ENCODE measurements at regions not wholly inside any gene's neighbourhood (a gene's known extent, or its start where the extent isn't known, plus 50 kb on each side); places are given as distances from the start of the nearest gene placed in this dataset.

DNA sequence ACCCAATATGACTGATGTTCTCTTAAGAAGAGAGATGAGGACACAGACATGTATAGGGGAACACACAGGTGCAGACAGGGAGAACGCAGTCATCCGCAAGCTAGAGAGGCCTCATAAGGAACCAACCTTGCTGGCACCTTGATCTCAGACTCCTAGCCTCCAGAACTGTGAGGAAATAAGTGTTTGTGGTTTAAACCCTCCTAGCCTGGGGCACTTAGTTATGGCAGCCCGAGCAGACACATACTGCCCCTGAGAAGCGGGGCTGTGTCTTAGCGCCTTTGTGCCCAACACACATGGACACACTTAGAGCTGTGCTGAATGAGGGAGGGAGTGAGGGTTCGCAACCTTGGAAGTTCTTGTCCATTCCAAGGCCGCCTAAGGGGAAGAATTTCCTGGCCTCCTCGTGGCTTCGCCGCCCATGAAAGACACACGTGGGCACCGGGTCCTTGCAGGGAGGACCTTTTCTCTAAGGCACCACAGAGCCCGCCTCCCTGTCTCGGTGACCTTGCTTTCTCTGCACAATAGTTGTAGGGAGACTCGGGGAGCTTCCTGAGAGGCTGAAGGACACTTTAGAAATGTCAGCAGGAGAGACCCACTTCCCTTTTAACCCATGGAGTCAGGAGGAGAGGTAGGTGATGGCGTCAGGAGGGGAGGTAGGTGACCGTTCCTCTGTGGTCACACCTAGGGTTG lies 224.5 kb upstream of the HDAC4 start:
- no peak for DNase-seq (ENCODE audit: low spot score)

GRCh38 chr2:239621611-239622010 lies 220.8 kb upstream of the HDAC4 start:
- no peak for DNase-seq (ENCODE audit: low spot score)

DNA sequence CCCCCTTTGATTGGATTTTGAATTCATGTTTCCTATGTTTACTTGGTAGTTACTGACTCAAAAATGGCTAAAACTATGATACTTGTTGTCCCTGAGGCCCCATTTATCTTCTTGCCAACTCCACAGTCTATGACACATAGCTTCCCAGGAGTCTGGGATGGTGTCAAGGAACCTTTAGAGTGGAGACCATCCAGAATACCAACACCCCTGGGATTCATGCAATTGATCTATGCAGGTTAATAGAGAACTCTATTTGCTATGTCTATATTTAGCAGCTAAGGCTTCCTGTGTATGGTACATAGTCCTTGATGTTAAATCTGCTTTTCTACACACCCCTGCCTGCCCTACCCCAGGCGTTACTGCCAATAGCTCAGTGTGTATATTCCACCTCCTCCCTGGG lies 218.5 kb upstream of the HDAC4 start:
- no peak for DNase-seq (ENCODE audit: low spot score)

DNA sequence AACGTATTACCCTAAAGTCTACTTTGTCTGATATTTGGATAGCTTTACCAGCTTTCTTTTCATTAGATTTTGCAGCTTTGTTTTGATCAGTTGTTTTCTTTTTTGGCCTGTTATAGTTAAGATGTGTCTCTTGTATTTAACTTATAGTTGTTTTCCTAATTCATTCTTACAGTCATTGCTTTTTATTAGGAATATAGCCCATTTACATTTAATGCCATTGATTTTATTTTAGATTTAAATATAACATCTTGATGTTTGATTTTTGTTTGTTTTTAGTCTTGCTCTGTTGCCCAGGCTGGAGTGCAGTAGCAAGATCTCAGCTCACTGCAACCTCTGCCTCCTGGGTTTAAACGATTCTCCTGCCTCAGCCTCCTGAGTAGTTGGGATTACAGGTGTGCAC lies 215.9 kb upstream of the HDAC4 start:
- DNase-seq (ENCODE audit: low spot score) = no peak

DNA sequence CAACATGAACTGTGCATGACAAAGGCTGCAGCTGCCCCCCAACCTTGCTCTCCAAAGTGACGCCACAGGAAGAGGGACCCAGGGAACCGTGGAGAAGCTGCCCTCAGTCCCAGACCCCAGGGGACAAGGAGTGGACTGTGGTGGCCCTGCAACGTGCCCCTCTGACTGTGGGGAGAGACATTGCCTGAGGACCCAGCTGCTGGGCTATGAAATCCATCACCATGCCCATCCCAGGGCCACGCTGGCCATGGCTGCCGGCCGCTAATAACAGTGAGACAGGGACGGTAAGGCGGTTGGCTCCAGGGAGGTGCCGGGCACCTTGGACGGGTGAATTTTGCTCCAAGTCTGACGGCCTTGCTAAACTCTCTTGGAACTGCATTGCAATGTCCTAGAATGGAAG lies 211.3 kb upstream of the HDAC4 start:
- DNase-seq (ENCODE audit: low spot score) = no peak

- DNase-seq (ENCODE audit: low spot score) = no peak
Measured at GRCh38 chr2:239611222-239611795, 210.5 kb upstream of the HDAC4 start.

DNA sequence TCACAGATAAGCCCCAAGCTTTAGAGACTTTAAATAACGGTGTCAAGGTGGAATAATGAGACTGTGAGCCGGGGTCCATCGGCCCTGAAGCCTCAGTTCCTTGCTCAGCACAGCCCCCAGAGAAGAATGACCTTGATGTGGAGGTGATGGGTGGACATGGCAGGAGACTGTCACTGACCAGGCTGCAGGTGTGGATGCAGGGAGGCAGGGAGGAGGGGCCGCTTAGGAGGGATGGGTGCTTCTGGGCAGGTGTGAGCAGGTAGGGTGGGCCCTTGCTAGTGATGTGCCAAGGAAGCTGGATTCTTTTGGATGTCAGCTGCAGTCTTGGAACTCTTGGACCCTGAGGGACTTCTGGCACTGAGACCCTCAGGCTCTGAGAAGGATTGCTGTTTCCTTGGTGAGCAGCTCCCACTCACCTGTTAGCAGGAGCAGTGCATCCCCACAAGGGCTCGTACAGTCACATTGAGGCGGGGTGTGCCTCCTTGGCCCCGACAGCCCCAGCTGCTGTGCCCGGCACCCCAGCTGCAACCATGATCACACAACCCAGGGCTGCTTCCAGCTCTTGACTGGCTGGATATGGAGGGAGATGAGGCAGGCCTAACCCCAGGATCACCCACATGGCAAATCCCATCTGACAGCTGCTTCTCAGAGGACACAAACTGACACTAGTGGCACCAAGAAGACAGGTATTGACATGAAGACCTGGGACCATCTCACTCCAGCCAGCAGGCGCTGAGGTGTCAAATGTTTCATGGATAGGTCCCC lies 209.8 kb upstream of the HDAC4 start:
- no peak for DNase-seq (ENCODE audit: low spot score)

DNA sequence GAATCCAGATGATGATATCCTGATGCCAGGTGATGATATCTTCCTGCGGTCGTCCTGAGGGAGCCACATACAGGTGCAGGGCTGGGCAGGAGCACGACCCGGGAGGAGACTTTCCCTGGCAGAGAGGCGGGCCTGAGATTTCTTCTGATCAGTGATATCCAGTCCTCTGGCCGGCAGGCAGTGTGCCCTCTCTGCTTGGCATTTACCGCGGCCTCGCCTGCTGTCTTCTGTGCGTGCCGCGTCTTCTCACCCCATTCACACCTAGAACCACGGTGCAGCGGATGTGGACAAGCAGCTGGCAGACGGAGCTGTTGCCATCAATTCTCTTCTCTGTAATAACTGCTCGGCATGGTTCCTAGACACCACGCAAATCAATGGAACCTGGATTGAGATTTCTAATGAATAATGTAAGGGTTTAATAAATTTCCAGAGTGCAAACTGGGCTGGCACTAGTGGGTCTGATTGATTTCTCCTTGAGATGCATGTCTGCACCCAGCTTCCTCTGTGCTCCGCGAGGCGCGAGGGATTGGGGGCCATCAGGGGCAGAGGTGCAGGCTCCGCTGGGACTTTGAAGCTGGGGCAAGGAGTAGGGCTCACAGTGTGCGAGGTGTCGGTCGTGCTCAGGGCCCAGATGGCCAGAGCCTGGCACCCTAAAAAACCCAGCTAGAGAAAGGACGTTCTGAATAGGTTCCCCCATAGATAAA lies 208.9 kb upstream of the HDAC4 start:
- no peak for DNase-seq (ENCODE audit: low spot score)

GRCh38 chr2:239609162-239609561 lies 208.3 kb upstream of the HDAC4 start:
- DNase-seq (ENCODE audit: low spot score) = no peak

GRCh38 chr2:239608723-239609122 lies 207.9 kb upstream of the HDAC4 start:
- no peak for DNase-seq (ENCODE audit: low spot score)

DNA sequence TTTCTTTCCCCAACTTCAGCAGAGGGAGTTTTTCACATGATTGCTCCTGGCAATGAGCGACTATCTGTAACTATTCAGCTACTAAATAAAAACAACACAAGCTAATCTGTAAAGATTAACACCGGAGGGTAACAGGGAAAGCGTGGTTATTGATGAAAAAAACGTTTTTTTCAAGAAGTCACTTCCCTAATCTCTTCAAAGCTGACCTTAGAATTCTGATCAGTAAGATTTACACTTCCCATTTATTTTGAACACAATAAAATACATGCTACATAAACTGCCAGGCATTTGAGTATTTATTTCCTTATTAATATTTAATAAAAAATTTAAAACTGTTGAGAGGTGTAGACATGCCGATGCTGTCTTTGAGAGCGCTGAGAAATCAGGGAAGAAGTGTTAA lies 207.4 kb upstream of the HDAC4 start:
- DNase-seq (ENCODE audit: low spot score) = no peak

DNA sequence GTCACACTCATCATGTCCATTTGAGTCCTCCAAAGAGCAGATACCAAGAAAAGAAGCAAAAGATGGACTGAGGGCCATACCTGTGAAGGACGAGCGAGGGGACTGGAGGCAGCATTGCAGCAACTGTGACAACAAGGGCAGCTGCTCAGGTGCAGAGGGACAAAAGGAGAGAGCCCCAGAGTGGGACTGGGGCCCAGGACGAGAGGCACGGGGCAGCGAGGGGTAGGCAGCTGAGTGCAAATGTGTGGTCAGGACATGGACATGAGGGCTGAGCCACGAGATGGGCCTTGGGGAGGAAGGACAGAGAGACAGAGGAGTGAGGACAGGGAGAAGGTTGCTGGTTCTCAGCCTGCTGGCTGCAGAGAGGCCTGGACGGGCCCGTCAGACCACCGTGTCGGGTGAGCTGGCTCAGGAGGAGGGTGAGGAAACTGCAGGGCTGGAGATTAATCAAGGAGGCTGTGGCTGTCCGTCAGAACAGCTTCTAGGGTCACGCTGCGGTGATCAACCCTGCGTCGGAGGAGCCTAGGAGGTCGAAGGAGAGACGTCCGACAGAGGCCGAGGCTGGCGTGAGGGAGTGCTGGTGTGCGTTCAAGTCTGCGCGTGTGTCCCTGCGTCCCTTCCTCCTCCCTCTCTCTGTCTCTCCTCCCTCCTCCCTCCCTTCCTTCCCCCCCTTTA lies 206.8 kb upstream of the HDAC4 start:
- DNase-seq (ENCODE audit: low spot score) = no peak

DNA sequence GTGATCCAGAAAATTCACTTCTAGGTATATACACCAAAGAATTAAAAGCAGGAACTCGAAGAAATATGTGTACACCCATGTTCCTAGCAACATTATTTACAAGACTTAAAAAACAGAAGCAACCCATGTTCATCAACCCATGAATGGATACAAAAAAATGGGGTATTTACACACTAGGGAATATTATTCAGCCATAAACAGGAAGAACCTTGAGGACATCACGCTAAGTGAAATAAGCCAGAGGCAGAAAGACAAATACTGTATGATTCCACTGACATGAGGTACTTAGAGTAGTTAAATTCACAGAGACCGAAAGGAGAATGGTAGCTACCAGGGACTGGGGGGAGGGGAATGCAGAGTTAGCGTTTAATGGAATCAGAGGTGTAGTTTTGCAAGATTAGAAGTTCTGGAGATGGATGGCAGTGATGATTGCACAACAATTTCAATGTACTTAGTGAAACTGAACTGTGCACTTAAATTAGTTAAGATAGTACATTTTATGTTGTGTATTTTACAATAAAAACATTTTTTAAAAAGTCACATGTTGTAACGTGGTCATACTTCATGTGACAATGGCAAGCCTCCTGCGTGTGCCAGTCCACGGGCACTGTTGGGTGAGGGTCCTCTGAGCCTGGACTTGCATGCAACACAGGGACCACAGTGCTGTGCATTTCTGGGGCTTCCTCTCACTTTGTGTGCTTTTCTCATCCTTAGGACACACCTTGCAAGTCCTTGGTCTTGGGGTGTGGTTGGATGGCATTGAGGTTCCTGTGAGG lies 206.1 kb upstream of the HDAC4 start:
- DNase-seq (ENCODE audit: low spot score) = no peak

DNA sequence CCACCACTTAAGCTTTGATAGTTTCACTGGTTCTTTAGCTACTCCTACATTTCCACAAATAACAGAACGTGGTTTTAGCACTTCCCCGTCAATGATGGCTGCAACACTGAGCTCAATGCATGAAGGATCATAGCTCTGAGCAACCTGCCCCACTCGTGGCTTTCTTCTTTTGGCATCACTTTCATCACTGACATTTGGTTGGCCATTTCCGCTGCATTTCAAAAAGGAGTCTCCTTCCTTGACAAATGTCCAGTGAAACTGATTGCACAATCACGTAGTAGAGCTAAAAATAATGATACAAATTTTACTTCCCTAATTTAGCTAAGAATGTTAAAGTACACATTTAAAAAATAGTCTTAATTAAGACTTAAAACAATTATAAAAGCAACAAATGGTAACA lies 205.2 kb upstream of the HDAC4 start:
- DNase-seq (ENCODE audit: low spot score) = no peak

GRCh38 chr2:239605409-239605808 lies 204.6 kb upstream of the HDAC4 start:
- no peak for DNase-seq (ENCODE audit: low spot score)

DNA sequence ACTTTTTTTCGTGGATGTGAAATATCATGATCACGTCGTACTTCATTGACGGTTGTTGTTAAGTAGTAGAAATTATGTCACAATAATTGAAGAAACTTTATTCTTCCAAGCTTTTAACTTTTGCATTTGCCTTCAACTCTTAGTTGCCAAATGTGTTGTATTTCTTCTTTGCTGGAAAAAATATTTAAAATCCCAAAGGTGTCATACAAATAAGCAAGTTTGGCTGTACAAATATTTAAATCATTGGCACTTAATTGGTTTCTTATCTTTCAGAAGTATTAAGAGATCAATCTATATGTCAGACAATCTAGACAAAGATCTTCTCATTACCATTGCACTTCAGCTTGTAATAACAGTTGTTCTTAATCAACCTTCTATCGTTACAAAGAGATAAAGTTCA lies 204.0 kb upstream of the HDAC4 start:
- DNase-seq (ENCODE audit: low spot score) = no peak

GRCh38 chr2:239603411-239604356 lies 202.9 kb upstream of the HDAC4 start:
- no peak for DNase-seq (ENCODE audit: low spot score)

DNA sequence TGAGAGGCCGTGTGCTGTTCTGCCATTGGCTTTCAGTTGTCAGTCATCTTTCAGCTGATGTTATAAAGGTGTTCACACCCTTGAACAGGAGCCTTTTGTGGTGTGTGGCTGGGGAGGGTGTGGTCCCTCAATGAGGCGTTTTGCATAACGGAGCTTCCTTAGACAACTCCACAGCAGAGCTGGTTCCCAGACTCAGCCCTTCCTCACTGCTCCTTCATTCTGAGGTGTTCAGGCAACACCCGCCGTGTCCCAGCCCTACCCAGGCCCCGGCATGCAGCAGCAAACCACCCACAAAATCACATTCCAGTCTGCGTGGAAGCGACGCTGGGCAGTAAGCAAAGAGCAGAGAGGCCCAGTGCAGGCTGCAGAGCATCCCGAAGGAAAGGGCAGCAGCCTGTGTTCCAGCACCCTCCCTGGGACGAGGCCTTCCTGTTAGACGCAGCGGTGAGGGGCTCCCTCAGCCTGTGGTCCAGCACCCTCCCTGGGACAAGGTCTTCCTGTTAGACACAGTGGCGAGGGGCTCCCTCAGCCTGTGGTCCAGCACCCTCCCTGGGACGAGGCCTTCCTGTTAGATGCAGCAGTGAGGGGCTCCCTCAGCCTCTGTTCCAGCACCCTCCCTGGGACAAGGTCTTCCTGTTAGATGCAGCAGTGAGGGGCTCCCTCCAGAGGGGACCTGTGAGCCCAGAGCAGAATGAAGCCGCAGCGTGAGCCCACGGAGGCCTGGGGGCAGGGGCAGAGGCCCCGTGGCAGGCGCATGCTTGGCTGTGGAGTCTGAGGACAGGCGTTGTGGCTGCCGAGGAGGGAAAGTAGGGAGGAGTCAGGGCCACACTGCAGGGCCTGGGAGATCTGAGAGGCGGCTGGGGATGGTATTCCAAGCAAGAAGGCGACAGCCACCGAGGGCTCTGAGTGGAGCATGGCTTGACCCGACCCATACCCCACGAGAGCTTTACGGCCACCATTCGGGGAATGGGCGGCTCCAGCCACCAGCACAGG lies 201.8 kb upstream of the HDAC4 start:
- no peak for DNase-seq (ENCODE audit: low spot score)

- DNase-seq (ENCODE audit: low spot score) = no peak
Measured at GRCh38 chr2:239601880-239602279, 201.1 kb upstream of the HDAC4 start.
